NCI-H345 (cell line): ENCODE measurements at regions not wholly inside any gene's neighbourhood (a gene's known extent, or its start where the extent isn't known, plus 50 kb on each side); places are given as distances from the start of the nearest gene placed in this dataset.

Experiments used
- DNase-seq: peaks from one replicate; lab custom pipeline; 2025; lab: John Stamatoyannopoulos, UW

DNA sequence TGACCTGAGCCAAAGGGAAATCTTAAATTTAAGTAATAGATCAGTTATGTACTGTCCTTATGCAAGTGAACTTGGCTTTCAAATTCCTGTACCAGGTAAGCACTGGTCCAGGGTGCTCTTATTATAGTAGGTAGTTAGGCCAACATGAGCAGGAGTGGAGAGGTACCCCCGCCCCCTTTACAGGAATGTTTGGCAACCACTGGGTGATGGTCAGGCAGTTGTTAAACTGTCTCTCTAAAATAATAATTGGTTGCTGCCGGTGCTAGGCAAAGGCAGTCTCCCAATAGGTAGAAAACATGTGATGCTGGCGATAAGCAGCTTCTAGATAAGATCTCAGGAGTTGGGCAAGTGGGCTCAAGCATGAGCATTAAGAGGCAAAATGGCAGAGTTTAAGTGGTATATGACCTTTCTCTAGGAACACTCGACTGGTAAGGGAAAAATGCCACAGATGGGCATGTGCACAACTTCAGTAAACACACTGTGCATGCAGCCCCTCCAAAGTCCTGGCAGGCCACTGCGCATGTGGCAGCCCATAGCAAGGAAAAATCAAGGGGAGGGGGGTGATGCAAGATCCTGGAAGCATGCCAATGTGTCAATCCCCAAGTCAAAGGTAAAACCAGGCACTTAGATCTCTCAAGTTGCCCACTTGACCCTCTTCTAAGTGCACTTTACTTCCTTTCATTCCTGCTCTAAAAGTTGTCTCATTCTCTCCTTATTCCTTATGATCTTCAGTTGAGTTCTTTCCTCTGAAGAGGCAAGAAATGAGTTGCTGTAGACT is 1239.7 kb downstream of the C4orf33 start:
- DNase-seq, result no peak

DNA sequence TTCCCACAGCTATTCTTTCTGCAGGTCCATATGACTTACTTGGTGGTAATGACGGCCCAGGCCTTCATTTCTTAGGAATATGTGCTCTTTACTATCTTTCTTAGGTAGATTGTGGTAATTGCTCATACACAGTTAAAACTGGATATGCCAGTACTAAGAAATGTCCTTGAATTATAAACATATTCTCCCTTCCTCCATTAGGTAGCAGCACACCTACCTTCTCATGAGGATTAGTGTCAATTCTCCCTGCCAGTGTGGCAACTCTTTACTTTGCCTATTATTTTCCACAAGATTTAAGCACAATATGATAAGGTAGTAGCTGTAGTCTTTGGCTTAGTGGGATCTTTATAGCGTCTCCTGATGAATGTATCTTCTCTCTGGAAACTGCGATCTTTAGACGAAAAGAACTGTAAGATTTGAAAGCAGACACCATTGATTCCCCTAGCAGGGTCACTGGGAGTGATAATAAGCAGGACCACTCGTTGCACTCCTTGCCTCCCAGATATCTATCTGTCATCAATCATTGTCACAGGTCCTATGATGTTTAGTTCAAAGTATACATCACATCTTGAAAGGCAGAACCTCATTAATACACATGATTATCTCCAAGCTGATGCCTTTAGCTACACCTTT is 1240.7 kb downstream of the C4orf33 start:
- peak; percentile 1 for DNase-seq

DNA sequence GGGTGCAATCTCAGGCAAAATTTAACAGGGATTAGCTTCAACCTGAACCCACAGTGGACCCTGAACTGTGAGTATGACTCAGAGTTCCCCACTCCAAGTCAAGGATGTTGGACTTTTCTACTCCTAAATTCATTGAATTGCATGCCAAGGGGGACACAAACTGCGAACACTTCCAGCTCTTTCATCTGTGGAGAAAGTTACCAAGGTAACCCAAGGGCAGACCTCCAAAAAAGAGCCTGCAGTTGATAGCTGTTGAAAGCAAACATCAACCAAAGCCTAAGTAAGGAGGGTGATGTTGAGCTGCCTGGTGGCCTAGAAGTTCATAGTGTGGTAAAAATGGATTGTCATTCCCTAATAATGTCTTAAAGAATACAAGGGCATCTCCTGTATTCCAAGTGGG is 1242.9 kb downstream of the C4orf33 start:
- no peak for DNase-seq

DNA sequence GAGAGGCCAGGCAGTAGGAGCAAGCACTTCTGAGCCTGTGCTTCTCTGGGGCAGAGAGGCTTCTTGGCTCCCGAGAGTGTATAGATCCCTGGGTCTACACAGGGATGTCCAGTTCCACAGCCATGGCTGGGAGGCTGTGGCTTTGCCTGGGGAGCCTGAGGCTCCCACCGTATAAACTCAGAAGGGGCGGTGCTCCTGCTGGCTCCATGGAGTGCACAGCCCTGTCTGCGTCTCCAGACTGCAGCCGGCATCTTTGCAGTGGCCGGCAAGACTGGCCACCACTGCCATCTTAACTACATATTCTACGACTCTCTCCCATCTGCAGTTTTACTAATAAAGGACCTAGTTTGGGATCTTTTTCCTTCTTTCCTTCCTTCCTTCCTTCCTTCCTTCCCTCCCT is 1253.8 kb downstream of the C4orf33 start:
- DNase-seq, result no peak

DNA sequence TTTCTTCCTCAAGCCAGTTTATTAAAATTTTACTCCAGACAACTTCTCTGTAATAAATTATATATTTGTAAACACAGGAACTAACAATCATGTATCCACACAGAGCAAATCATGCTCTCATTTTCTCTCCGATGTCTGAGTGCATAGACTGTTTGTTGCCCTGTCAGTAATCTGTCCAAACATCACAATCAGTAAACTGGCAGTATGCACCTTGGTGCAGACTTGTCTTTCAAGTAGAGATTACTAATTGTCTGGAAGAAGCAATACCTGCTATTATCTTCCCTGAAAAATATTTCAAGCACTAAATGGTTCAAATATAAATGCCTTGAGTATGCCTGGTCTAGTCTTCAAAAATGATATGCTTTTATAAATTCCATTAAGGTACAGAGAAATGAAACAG is 1260.9 kb downstream of the C4orf33 start:
- DNase-seq, result no peak

DNA sequence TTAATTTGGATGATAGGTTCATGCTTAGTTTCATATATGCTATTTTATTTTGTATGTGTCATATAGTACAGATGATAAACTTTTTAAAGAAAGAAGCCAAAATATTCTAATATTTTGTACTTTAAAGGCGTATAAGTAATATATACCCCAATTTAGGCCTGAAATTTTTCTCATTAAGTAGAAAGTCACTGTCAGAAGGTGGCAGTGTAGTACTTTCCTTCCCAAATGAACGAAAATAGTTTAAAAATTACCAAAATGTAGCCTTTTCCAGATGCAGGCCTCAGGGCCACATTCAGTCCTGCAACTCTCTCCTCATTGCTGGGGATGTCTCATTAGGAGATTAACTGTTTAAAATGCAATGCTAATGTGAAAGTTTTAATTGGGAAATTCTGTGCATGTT is 1263.6 kb downstream of the C4orf33 start:
- DNase-seq, result no peak

DNA sequence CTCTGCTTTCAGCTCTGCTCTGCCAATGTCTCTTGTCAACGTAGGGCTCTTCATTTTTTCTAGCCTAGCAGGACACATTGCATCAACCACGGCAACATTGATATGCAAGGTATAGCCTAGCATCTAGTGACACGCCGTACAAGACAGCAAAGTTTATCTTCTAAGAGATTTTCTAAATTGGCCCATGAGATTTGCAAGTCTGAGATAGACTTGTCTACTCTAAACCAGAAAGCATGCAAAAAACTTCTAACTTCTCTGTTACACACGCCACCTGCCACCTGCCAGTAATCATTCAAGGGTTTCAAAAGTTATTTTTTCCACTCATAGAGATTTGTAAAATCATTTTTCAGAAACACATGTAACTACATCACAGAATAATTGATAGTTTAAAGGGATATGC is 1265.7 kb downstream of the C4orf33 start:
- DNase-seq, result no peak

DNA sequence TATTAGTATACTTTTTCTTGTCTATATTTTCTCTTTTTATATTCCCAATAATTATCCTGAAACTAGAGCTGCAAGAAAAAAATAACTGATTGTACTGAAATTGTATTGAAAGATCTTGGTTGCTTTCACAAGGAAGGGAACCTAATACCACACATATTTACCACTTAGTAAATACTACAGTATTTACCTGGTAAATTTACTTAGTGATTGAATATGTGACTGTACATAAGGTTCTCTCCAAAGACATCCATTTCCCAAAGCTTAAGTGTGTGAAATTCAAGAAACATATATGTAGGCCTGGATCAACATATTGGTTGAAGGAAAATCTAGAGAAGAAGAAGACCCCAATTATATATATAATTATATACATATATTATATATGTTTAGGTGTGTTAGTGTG is 1272.7 kb downstream of the C4orf33 start:
- DNase-seq, result no peak

DNA sequence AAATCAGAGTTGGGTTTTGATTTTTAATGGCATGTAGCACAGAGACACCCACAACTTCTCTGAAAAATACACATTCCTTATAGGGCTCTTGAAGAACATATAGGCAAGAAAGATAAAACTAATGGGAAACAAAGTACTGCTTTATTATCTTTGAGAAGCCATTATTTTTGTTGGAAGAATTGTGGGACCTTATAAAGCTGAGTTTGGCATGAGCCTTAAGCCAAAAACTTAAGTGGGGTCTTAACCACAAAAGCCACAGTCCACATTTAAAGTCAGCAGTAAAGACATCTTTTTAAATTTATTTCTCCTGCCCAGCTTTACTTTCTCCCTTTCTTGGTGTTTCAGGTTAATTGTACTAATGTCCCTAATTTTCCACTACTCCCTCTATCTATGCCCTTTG is 1297.3 kb downstream of the C4orf33 start:
- DNase-seq, result no peak

DNA sequence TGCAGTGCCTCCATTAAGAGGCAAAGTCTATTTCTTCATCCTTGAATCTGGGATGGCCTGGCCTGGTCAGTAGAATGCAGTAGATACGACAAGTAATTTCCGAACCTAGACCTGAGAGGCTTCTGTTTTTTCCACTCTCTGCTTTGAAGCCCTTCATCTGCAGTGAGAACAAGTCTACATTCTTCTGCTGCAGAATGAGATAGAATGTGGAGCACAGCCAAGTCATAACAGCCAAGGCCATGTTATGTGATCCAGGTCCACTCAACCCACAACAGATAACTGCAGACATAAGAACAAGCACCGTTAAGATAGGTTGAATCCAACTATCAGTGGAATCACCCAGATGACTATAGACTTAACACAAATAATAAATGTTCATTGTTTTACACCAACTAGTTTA is 1297.7 kb downstream of the C4orf33 start:
- no peak for DNase-seq

DNA sequence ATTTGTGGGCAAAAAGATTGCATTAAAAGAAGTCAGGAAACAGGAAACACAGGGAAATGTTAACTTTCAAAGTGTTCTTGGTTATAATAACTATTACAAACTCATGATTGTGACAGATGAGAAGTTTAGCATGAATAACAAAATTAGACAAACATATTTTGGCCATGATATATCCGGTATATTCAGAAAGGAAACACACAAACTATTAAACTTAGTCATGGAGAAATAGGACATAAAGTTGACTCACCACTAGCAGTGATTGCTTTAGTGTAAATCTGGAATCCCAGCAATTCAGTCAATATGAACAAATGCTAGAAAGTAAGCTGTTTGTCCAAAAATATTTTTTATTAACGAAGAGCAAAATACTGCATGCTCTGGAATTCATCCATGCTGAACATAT is 1299.9 kb downstream of the C4orf33 start:
- no peak for DNase-seq

DNA sequence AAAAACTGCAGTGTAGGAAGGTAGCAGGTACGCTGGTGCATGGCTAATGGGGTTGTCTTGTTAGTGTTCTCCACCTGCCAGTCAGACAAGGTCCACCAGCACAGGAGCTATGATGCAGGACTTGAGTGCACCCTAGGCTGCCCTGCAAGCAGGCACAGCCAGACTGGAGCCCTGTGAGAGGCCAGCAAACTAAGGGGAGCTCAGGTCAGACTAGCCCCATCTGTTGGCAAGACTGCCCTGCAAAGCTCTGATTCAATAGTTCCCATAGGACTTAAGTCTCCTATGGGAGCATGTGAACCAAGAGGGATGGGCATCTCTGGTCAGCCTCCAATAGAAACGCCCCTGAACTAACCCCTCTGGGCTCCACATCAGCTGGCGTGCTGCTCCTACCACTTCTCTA is 1307.3 kb downstream of the C4orf33 start:
- no peak for DNase-seq

DNA sequence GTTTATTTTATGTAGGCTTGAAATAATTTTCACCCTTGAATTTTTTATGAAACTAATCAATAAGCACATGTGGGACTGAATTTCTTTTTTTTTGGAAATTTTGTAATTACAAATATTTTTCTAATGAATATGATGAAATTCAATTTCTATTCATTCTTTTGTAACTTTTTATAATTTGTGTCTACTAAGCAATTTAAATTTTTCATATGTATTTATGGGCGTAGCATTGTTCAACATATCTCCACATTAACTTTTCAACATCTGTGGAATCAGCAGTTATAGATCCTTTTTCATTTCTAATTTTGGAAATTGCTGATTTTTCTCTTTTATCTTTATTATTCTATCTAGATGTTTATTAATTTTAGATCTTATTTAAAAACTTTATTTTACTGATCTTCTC is 1320.3 kb downstream of the C4orf33 start:
- DNase-seq, result no peak

DNA sequence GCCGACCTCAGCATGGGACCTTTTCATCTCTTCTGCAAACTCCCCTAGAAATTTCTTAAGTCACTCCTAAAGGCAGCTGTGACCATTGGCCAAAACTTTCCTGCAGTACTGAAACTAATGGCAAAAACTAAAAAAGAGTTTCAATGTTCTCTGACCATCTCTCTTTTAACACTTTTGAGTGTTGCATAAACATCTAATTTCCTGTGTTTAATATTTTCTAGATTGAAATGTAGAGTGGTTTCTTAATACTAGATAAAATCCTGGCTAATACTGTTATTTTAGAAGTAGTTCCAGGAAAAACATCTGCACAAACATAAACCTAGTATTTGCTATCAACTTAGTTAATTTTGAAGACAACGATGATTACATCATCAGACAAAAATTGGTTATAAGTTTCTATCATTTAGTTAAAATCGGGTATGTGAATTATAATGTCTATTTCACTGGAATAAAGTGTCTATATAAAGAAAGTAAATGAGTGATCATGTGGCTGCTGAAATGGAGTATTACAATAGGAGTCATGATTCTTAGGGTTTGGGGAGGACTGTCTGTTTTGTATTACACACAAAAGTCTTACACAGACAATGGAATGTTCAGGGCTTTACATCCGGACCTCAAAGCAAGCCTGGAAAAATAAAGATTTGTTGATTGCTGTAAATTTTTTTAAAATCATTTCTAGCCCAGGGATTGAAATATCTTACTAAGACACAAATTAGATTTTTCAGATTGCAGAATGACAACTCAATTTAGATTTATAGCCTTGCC is 1323.4 kb downstream of the C4orf33 start:
- no peak for DNase-seq

DNA sequence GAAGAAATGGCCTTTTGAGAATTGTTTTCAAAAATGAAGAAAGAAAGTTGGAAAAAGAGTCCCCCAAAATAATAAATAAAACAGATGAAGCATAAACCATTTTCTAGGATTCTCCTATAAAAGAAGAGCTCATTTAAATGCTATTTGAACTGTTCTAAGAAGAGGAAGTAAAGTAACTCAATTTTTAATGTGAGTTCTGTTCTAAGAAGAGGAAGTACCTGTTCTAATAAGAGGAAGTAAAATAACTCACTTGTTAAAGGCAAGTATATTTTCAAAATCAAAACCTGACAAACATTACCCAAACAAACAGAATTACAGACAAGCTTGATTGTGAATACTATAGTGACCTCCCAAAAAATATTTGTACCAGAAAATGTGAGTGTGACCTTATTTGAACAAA is 1326.3 kb downstream of the C4orf33 start:
- no peak for DNase-seq

DNA sequence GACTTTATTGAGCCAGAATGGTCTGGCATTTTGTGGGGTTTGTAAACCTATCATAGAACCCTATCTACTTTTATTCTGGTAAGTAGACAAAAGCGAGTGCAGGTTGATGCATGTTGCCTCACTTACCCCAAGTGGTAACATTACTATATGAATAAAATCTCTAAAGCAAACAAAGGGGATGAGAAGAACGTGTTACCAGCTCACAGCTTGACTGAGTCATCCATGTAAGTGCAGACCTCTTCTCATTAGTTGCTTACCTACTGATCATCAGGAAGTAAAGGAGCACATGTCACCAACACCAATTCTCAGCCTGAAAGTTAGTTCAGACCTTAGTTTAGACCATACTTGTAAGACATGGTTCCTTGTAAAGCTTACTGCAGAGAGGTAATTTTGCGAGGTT is 1328.3 kb downstream of the C4orf33 start:
- DNase-seq, result no peak

DNA sequence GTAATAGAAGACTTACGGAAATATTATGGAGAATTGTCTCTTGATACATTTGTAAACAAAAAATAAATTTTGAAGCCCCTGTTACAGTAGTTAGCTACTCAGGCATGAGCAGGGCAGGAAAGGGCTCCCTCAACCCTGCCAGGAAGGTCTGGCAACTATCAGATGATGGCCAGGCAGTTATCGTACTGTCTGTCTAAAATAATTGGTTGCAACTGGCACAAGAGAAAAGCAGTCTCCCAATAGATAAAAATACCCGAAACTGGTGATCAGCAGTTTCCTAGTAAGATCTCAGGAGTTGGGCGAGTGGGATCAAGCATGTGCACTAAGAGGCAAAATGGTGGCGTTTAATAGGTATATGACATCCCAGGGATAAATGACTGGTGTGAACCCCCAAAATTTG is 1336.3 kb downstream of the C4orf33 start:
- no peak for DNase-seq

DNA sequence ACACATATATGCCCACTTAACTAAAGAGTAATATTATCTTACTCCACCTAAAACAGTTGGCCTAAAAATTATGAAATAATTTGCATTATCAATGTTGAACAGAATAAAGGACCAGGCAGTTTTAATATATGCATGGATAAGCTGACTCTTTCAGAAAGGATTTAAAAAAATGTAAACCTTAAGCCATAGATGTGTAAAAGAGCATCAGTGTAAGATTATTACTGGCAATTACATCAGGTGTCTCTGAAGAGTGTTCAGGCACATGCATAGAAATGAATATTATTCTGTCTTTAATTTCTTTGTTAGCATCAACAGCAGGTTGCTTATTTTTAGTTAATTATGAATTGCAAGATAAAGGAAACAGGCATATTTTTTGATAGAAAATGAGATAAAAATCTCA is 1353.8 kb downstream of the C4orf33 start:
- no peak for DNase-seq

DNA sequence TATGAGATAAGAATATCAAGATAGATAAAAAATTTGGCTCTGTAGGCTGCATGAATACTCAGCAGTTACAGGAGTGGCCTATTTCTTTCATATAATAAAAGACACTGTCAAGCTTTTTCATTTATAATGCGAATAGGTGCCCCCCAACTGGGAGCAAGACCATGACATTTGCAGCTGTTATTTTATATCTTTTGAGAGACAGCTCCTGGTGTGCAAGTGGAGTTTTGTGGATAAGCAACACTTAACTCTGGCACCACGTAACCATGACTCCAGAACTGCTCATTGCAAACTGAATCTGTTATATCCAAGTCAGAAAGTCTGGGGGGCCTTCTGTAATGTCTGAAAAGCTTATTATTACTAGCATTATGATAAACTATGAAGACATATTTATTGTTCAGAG is 1372.4 kb downstream of the C4orf33 start:
- peak; percentile 25 for DNase-seq

DNA sequence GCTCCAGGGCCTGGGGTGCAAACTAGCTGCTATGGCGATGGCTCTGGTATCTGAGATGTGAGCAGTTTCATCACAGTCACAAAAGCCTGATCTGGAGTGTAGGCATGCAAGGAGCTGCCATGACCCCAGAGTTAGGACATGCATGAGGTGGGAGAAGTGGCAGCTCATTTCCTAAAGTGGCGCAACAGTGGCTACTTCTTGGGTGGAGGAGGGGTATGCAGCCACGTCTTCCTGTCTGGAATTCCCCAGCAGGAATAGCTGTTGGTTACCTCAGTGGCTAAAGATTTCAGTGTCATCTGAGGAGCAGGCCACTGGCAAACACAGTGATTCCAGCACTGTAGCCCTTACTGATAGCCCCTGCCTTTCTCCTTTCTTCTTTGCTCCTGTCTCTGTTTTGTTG is 1382.5 kb downstream of the C4orf33 start:
- DNase-seq, result no peak

DNA sequence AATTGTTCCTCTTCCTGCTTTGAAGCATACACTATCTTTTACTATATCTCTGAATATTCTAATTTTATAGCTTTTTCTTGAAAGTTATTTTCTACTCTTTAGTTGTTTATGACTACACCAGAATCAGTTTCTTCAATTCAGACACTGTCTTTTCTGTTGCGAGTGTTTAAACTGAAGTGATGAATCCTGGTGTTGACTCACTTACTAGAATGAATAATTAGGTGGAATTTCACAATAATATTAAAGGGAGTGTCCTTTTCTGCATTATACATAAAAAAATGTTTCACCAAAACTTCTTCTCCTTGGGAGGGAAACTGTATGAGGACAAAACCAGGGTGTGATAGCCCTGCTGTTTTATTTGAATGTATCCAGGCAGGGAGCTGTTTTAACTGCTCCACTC is 1383.1 kb downstream of the C4orf33 start:
- DNase-seq, result no peak

DNA sequence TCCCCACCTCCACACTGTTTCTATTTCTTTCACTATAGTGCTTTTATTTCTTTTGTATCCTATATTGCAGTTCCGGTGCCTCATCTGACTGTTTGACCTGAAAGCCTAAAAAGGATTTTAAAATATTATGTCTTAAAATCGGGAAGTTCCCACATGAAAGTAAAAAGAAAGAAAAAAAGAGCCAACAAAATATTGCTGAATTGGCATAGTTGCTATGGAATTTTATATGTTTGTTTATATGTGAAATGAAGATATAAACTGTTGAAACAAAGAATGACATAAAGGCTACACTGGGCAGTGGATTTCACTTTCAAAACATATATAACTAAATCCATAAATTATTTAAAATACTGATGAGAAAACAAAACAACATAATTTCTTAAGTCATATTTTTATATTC is 1383.7 kb downstream of the C4orf33 start:
- no peak for DNase-seq

DNA sequence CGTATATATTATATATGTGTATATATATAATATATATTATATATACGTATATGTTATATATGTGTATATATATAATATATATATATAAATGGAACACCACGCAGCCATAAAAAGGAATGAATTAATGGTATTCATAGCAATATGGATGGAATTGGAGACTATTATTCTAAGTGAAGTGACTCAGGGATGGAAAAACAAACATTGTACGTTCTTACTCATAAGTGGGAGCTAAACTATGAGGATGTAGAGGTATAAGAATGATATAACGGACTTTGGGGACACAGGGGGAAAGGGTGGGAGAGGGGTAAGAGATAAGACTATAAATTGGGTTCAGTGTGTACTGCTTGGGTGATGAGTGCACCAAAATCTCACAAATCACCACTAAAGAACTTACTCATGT is 1388.9 kb downstream of the C4orf33 start:
- DNase-seq, result no peak
